GM12892 (cell line): ENCODE measurements at regions not wholly inside any gene's neighbourhood (a gene's known extent, or its start where the extent isn't known, plus 50 kb on each side); places are given as distances from the start of the nearest gene placed in this dataset.

Experiments used
- DNase-seq: peaks from one replicate; pipeline ENCODE4 v3.0.0; 2011; ENCODE audit not compliant: insufficient read length
- FAIRE-seq: peaks from 2 replicates; lab custom pipeline; 2011; peaks lifted over from hg19 to GRCh38; lab: Jason Lieb, UNC
- POLR2A ChIP-seq: IDR thresholded peaks from 2 replicates; pipeline ENCODE4 v1.6.1; 2011; ENCODE audit warnings: low read depth, low read length, control low read depth
- POLR2AphosphoS5 ChIP-seq: IDR thresholded peaks from 2 replicates; pipeline ENCODE4 v1.6.1; 2011; ENCODE audit warnings: low read depth, low read length, control low read depth
- TAF1 ChIP-seq: IDR thresholded peaks from 2 replicates; pipeline ENCODE4 v1.6.1; 2011; ENCODE audit warnings: low read depth, mild to moderate bottlenecking, control low read depth, low read length, borderline replicate concordance

DNA sequence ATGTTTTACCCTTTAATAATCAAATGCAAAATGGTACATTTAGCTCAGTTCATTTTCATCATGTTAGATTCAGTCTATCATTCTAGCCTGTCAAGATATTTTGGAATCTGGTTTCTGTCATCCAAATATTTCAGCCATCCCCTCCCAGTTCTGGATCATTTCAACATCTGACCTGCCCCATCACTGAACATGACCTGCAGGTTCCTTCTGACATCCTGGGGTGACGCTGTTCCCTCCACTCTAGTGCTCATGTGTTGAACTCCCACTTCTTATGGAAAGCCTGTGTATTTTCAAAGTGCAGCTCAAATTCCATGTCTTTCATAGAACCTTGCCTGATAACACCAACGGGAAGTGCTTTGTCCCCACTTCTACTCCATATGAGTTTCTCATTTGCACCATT, 320.0 kb upstream of the TNP1 start:
- TF ChIP-seq POLR2AphosphoS5 (no peak), TAF1 (no peak), POLR2A (no peak)
- no peak for FAIRE-seq
- DNase-seq: no peak

GRCh38 chr2:217178341-217178740, 318.5 kb upstream of the TNP1 start:
- FAIRE-seq: no peak
- TF ChIP-seq TAF1 (no peak), POLR2A (no peak), POLR2AphosphoS5 (no peak)

GRCh38 chr2:217177720-217178119, 317.9 kb upstream of the TNP1 start:
- FAIRE-seq (no peak), DNase-seq (no peak)
- no peak for TF ChIP-seq POLR2A
- no peak for TF ChIP-seq POLR2AphosphoS5
- TF ChIP-seq TAF1: no peak

More at GRCh38 chr2:217178341-217178740, 318.5 kb upstream of the TNP1 start:
- no peak for DNase-seq

DNA sequence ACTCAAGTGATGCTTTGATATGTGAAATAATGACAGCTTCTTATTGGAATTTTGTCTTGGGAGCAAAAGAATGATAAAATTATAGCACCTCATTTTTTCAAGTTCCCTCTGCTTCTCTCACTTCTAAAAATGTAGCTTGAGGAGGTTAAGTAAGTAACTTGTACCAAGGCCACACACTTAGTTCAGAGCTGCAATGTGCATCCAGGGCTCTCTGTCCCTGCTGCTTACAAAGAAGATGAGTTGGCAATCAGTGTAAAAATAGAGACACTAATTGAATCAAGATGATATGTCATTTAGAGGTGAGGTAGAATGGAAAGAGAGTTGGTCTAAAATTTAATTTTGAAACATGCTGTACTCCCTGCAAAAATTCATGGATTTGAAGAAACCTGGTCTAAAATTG, 312.0 kb upstream of the TNP1 start:
- FAIRE-seq (no peak), DNase-seq (no peak)
- TF ChIP-seq TAF1 (no peak), POLR2A (no peak), POLR2AphosphoS5 (no peak)

DNA sequence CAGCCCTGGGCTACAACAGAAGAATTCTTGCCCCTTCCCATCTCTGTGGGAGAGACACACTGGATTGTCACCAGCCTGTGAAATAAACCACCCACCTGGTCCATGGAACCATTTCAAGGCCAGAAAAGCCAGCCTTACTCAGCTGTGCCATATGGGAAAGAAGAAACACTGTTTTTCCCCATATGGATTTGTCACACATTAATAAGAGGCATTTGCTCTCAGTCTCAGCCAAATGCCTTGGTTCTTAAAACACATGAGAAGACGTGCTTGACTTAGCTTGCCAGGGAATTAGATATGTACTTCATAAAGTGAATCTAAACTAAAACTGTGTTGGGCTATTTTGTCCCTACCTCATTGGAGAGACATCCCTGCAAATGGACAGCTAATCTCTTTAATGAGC, 308.6 kb upstream of the TNP1 start:
- FAIRE-seq (no peak), DNase-seq (no peak)
- TF ChIP-seq POLR2A (no peak), POLR2AphosphoS5 (no peak), TAF1 (no peak)

GRCh38 chr2:217167531-217167930, 307.7 kb upstream of the TNP1 start:
- no peak for TF ChIP-seq POLR2AphosphoS5
- TF ChIP-seq TAF1: no peak
- TF ChIP-seq POLR2A: no peak
- FAIRE-seq (no peak), DNase-seq (no peak)

GRCh38 chr2:217166241-217166850, 306.5 kb upstream of the TNP1 start:
- DNase-seq (no peak), FAIRE-seq (peak; percentile 38)

GRCh38 chr2:217165547-217165946, 305.7 kb upstream of the TNP1 start:
- no peak for DNase-seq
- no peak for FAIRE-seq
- TF ChIP-seq POLR2A: no peak
- no peak for TF ChIP-seq POLR2AphosphoS5
- no peak for TF ChIP-seq TAF1

More at GRCh38 chr2:217166241-217166850, 306.5 kb upstream of the TNP1 start:
- TF ChIP-seq POLR2AphosphoS5 (no peak), TAF1 (no peak), POLR2A (no peak)

DNA sequence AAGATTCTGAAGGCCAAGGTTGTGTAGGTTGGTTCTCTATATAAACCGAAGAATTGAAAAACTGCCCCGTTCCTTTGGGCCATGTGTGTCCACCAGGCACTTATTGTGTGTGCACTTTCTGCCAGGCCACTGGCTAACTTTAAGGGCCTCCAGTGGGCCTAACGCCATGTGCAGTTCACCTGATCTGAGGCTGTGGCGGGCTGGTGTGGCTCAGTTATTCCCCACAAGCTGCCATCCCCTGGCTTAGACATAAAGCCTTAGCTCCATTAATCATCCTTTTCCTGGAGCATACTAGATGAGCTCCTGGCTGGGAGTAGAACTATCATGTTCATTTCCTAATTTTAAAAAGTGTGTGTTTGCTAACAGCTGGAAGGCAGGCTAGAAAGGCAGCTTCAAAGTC, 304.1 kb upstream of the TNP1 start:
- no peak for FAIRE-seq
- TF ChIP-seq POLR2A: no peak
- no peak for TF ChIP-seq POLR2AphosphoS5
- TF ChIP-seq TAF1: no peak
- no peak for DNase-seq

- no peak for TF ChIP-seq POLR2A
- TF ChIP-seq TAF1: no peak
- no peak for TF ChIP-seq POLR2AphosphoS5
- FAIRE-seq (no peak), DNase-seq (no peak)
Measured at GRCh38 chr2:217162533-217162932, 302.7 kb upstream of the TNP1 start.

- no peak for TF ChIP-seq POLR2A
- no peak for TF ChIP-seq TAF1
- TF ChIP-seq POLR2AphosphoS5: no peak
- FAIRE-seq (peak; percentile 21), DNase-seq (no peak)
Measured at GRCh38 chr2:217160978-217161973, 301.4 kb upstream of the TNP1 start.

GRCh38 chr2:217160103-217160743, 300.4 kb upstream of the TNP1 start:
- FAIRE-seq (no peak), DNase-seq (no peak)
- TF ChIP-seq TAF1: no peak
- no peak for TF ChIP-seq POLR2A
- no peak for TF ChIP-seq POLR2AphosphoS5
